GM12878 (cell line): ENCODE measurements at regions not wholly inside any gene's neighbourhood (a gene's known extent, or its start where the extent isn't known, plus 50 kb on each side); places are given as distances from the start of the nearest gene placed in this dataset.

Source experiments
- ATAC-seq: fragments of 200-7000 bp; cut with Tn5 transposase; 3 replicates; pipeline ENCODE4 v1.9.1; 2020; ENCODE audit warnings: mild to moderate bottlenecking, moderate library complexity
- BruUV-seq: library from RNA; stranded (reverse); fragments of 400-500 nt; replicated peaks from 2 replicates; lab custom pipeline; 2021; lab: Mats Ljungman, UMichigan
- CTCF ChIA-PET: fragments of 300-600 bp; sonication (Branson Sonifier 250); formaldehyde crosslinking; extraction: SDS; loops from one replicate; lab custom pipeline; 2021; ENCODE audit warnings: inconsistent platforms; lab: Yijun Ruan, JAX
- POLR2A ChIA-PET: fragments of 350-600 bp; formaldehyde crosslinking; extraction: SDS; loops from one replicate; lab custom pipeline; 2021; ENCODE audit warnings: inconsistent platforms; lab: Charles Lee
- RAD21 ChIA-PET: fragments of 300-600 bp; sonication (Branson Sonifier 250); formaldehyde crosslinking; loops from one replicate; lab custom pipeline; 2023; ENCODE audit warnings: antibody characterized with exemption; ENCODE audit not compliant: unreplicated experiment; lab: Charles Lee
- SMC1A ChIA-PET: fragments of 300-600 bp; sonication (Branson Sonifier 250); formaldehyde crosslinking; loops from one replicate; lab custom pipeline; 2023; ENCODE audit not compliant: unreplicated experiment, uncharacterized antibody; lab: Charles Lee
- DNase-seq: peaks from one replicate; pipeline ENCODE4 v3.0.0-alpha.2; 2011; ENCODE audit warnings: low read depth, low spot score
- FAIRE-seq: peaks from 3 replicates; lab custom pipeline; 2011; peaks lifted over from hg19 to GRCh38; lab: Jason Lieb, UNC
- H2AFZ ChIP-seq: 2 replicates; pipeline ENCODE4 v1.6.0; 2011; ENCODE audit warnings: low read depth, low read length, control low read depth; ENCODE audit not compliant: control insufficient read depth
- H3K27ac ChIP-seq: 2 replicates; pipeline ENCODE4 v1.5.1; 2011; ENCODE audit warnings: control low read depth; ENCODE audit not compliant: control insufficient read depth, insufficient read depth
- H3K27me3 ChIP-seq, 2 experiments: replicated peaks in 1 of 2; 2 replicates each; pipeline versions ENCODE4 v1.6.0 to v1.6.1; 2011; ENCODE audit warnings: low read length in 1 of 2; ENCODE audit not compliant: control insufficient read depth in 2 of 2, insufficient read depth in 2 of 2
- H3K36me3 ChIP-seq, 2 experiments: 2 replicates each; pipeline ENCODE4 v1.5.1; 2011; ENCODE audit warnings: low read length in 1 of 2; ENCODE audit not compliant: control insufficient read depth in 2 of 2, insufficient read depth in 2 of 2
- H3K4me1 ChIP-seq: 2 replicates; pipeline ENCODE4 v1.6.1; 2011; ENCODE audit warnings: mild to moderate bottlenecking, low read length, moderate library complexity, mixed read lengths; ENCODE audit not compliant: control insufficient read depth, insufficient read depth
- H3K4me2 ChIP-seq: 2 replicates; pipeline ENCODE4 v1.6.0; 2011; ENCODE audit warnings: control low read depth; ENCODE audit not compliant: control insufficient read depth, insufficient read depth
- H3K4me3 ChIP-seq: fragments of 200-600 bp; sonication (generic); 2 replicates; pipeline ENCODE4 v1.5.1; 2016
- H3K79me2 ChIP-seq: 2 replicates; pipeline ENCODE4 v1.6.0; 2011; ENCODE audit warnings: low read length; ENCODE audit not compliant: control insufficient read depth, insufficient read depth
- H3K9ac ChIP-seq: 2 replicates; pipeline ENCODE4 v1.8.0; 2011; ENCODE audit warnings: low read length, control low read depth, mixed read lengths; ENCODE audit not compliant: control insufficient read depth, insufficient read depth
- H3K9me3 ChIP-seq: replicated peaks from 3 replicates; pipeline ENCODE4 v1.5.1; 2011; ENCODE audit warnings: mild to moderate bottlenecking, low read length; ENCODE audit not compliant: control insufficient read depth, insufficient read depth
- H4K20me1 ChIP-seq: 2 replicates; pipeline ENCODE4 v1.6.0; 2011; ENCODE audit not compliant: control insufficient read depth, insufficient read depth
- CBX5 ChIP-seq: sonication (generic); IDR thresholded peaks from 2 replicates; pipeline ENCODE4 v1.6.1; 2016; ENCODE audit warnings: low read depth, moderate library complexity, mild to moderate bottlenecking, inconsistent platforms
- CREB1 ChIP-seq: IDR thresholded peaks from 2 replicates; pipeline ENCODE4 v1.6.1; 2012; ENCODE audit warnings: low read depth, mild to moderate bottlenecking, inconsistent platforms
- EGR1 ChIP-seq, 2 experiments: IDR thresholded peaks; 1 replicate in 1 of 2; 2 replicates in 1 of 2; pipeline ENCODE4 v1.6.1; 2011 to 2012; ENCODE audit warnings: low read depth in 2 of 2, low read length in 2 of 2, borderline replicate concordance in 1 of 2, mild to moderate bottlenecking in 1 of 2, moderate library complexity in 1 of 2
- MEF2B ChIP-seq: fragments of 450-650 bp; IDR thresholded peaks from 2 replicates; pipeline ENCODE4 v1.6.1; 2018; ENCODE audit warnings: mild to moderate bottlenecking, moderate library complexity; ENCODE audit not compliant: partially characterized antibody, poor library complexity, severe bottlenecking
- RAD51 ChIP-seq: fragments of 450-650 bp; IDR thresholded peaks from 2 replicates; pipeline ENCODE4 v1.6.1; 2016; ENCODE audit warnings: moderate library complexity, mild to moderate bottlenecking, inconsistent platforms
- RUNX3 ChIP-seq: IDR thresholded peaks from 2 replicates; pipeline ENCODE4 v1.6.1; 2012; ENCODE audit warnings: low read length, inconsistent platforms
- SIN3A ChIP-seq: IDR thresholded peaks from 2 replicates; pipeline ENCODE4 v1.6.1; 2012; ENCODE audit warnings: low read depth, low read length, improper control_type of control experiment
- SP1 ChIP-seq: IDR thresholded peaks from one replicate; pipeline ENCODE4 v1.6.1; 2011; ENCODE audit warnings: low read depth, low read length
- WGBS: methylation state at CpG from one replicate; pipeline ENCODE4 v1.1.6; 2016; ENCODE audit warnings: low lambda C conversion rate; ENCODE audit not compliant: insufficient replicate concordance, insufficient coverage; ENCODE audit errors: missing lambda C conversion rate; 5-methylcytosine and 5-hydroxymethylcytosine counted together
- in situ Hi-C: fragments of 300-500 bp; cut with MboI; formaldehyde crosslinking; loops from 9 replicates; pipeline ENCODE4 v1.14.3; 2018; ENCODE audit warnings: mixed read lengths
- intact Hi-C: fragments of 100-400 bp; cut with micrococcal nuclease; formaldehyde crosslinking; loops from one replicate; pipeline ENCODE4 v1.14.2; 2022; ENCODE audit not compliant: unreplicated experiment
- TF ChIP-seq, protein P1 (sequence below): fragments of 450-650 bp; formaldehyde crosslinking; IDR thresholded peaks from 2 replicates; pipeline ENCODE4 v1.5.0; 2022; ENCODE audit warnings: mild to moderate bottlenecking, missing genetic modification characterization
- TF ChIP-seq, protein P2 (sequence below): IDR thresholded peaks from 2 replicates; pipeline ENCODE4 v1.6.1; 2011; ENCODE audit warnings: mild to moderate bottlenecking, low read depth, low read length, moderate library complexity; ENCODE audit not compliant: insufficient replicate concordance
- TF ChIP-seq, protein P3 (sequence below): IDR thresholded peaks from 2 replicates; pipeline ENCODE4 v1.6.1; 2011; ENCODE audit warnings: borderline replicate concordance, low read depth, mild to moderate bottlenecking, moderate library complexity, mixed read lengths, low read length; ENCODE audit not compliant: insufficient read depth; ENCODE audit errors: extremely low read length

DNA sequence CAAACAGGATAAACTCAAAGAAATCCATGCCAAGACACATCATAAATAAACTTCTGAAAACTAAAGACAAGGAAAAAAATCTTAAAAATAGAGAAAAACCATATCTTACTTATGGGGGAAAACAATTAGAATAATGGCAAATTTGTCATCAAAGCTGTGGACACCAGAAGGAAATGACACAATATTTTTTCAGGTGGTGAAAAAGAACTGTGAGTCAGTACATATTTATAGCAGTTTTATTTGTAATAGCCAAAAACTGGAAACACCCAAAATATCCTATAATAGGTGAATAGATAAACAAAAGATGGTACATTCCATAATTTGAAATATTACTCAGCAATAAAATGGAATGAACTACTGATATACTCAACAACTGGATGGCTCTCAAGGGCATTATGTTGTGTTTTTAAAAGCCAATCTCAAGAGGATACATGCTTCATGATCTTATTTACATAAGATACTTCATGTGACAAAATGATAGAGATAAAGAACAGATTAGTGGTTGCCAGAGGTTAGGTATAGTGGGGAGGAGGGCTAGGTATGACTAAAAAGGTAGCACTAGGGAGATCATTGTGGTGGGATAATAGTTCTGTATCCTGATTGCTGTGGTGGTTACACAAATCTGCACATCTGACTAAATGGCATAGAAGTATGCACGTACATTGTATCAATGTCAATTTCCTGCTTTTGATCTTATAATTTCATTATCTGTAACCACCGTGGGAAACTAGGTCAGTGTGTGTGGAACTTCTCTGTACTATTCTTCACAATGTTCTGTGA is 191.9 kb downstream of the PPP1R2C start:
- no peak overlapping the region for H3K4me3 ChIP-seq
- no peak for TF ChIP-seq CREB1
- TF ChIP-seq RUNX3: peak; percentile 56
- peak; percentile 13 for TF ChIP-seq MEF2B
- ChIA-PET CTCF (no interaction called here), SMC1A (no interaction called here), POLR2A (no interaction called here), RAD21 (no interaction called here)
- H3K27ac ChIP-seq: no peak overlapping the region
- FAIRE-seq (no peak), ATAC-seq (peak; percentile 60), DNase-seq (no peak)
- no peaks in the 10 kb centered on the region for H3K4me1 ChIP-seq
- H2AFZ ChIP-seq: no peak overlapping the region
- intact Hi-C loops: no loop called here
- no TSS peak for BruUV-seq
- H3K9ac ChIP-seq: no peak overlapping the region
- H3K9me3 ChIP-seq: no peaks in the 10 kb centered on the region
- H3K36me3 ChIP-seq: no peaks in the 10 kb centered on the region
- H4K20me1 ChIP-seq: no peaks in the 10 kb centered on the region
- in situ Hi-C loops: no loop called here
- H3K27me3 ChIP-seq: no peaks in the 10 kb centered on the region
- H3K79me2 ChIP-seq: no peaks in the 10 kb centered on the region
- WGBS: 3% methylated on average over 2 of the region's 2 CpGs
- no peak overlapping the region for H3K4me2 ChIP-seq

DNA sequence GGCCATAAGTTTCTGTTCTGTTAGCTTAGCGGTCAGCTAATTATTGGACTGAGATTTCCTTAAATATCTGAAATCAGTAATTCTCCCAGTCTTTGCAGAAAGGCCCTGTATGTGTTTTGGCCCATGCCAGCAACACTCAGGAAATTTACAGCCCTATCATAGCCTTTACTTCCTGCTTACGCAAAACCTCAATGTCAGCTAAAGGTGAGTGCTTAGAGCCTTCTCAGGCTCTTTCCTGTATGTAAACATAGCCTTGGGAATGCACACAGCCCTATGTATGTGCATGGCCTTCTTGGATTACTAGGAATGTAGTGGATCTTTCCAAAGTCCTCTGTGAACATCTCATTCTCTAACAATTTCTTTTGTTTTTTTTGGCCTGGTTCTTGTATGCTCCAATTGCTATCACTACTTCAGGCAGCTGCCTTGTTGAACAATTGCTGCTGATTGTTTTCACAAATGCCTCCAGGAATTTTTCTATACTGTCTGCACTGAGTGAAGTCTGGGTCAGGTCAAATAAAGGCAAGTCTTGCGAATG is 200.0 kb downstream of the PPP1R2C start:
- no peaks in the 10 kb centered on the region for H4K20me1 ChIP-seq
- H3K27me3 ChIP-seq: no peaks in the 10 kb centered on the region
- no peak overlapping the region for H3K9ac ChIP-seq
- H3K4me2 ChIP-seq: no peak overlapping the region
- H3K27ac ChIP-seq: no peak overlapping the region
- FAIRE-seq: no peak
- ChIA-PET SMC1A (interaction anchor here (1.5 kb wide), 1 partner anchor 38 kb away, joined by 3 read pairs; no protein-coding TSS in a partner anchor), CTCF (no interaction called here), POLR2A (no interaction called here), RAD21 (no interaction called here)
- in situ Hi-C loops: no loop called here
- no peaks in the 10 kb centered on the region for H3K4me1 ChIP-seq
- H3K4me3 ChIP-seq: no peak overlapping the region
- H2AFZ ChIP-seq: no peak overlapping the region
- no peaks in the 10 kb centered on the region for H3K36me3 ChIP-seq
- no peak for ATAC-seq
- no peak for DNase-seq
- 57% methylated on average over 3 of the region's 3 CpGs for WGBS
- BruUV-seq: no TSS peak
- intact Hi-C loops: no loop called here
- no peaks in the 10 kb centered on the region for H3K9me3 ChIP-seq
- H3K79me2 ChIP-seq: no peaks in the 10 kb centered on the region
- TF ChIP-seq SIN3A: no peak
- TF ChIP-seq, protein P1, sequence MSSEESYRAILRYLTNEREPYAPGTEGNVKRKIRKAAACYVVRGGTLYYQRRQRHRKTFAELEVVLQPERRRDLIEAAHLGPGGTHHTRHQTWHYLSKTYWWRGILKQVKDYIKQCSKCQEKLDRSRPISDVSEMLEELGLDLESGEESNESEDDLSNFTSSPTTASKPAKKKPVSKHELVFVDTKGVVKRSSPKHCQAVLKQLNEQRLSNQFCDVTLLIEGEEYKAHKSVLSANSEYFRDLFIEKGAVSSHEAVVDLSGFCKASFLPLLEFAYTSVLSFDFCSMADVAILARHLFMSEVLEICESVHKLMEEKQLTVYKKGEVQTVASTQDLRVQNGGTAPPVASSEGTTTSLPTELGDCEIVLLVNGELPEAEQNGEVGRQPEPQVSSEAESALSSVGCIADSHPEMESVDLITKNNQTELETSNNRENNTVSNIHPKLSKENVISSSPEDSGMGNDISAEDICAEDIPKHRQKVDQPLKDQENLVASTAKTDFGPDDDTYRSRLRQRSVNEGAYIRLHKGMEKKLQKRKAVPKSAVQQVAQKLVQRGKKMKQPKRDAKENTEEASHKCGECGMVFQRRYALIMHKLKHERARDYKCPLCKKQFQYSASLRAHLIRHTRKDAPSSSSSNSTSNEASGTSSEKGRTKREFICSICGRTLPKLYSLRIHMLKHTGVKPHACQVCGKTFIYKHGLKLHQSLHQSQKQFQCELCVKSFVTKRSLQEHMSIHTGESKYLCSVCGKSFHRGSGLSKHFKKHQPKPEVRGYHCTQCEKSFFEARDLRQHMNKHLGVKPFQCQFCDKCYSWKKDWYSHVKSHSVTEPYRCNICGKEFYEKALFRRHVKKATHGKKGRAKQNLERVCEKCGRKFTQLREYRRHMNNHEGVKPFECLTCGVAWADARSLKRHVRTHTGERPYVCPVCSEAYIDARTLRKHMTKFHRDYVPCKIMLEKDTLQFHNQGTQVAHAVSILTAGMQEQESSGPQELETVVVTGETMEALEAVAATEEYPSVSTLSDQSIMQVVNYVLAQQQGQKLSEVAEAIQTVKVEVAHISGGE: no peak
- TF ChIP-seq, protein P2, sequence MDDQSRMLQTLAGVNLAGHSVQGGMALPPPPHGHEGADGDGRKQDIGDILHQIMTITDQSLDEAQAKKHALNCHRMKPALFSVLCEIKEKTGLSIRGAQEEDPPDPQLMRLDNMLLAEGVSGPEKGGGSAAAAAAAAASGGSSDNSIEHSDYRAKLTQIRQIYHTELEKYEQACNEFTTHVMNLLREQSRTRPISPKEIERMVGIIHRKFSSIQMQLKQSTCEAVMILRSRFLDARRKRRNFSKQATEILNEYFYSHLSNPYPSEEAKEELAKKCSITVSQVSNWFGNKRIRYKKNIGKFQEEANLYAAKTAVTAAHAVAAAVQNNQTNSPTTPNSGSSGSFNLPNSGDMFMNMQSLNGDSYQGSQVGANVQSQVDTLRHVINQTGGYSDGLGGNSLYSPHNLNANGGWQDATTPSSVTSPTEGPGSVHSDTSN: no peak
- no peak for TF ChIP-seq EGR1 (IDR thresholded peaks at IDR 0.05; ENCODE audit: borderline replicate concordance in 1 of 2, low read depth in 2 of 2, low read length in 2 of 2)
- TF ChIP-seq, protein P3, sequence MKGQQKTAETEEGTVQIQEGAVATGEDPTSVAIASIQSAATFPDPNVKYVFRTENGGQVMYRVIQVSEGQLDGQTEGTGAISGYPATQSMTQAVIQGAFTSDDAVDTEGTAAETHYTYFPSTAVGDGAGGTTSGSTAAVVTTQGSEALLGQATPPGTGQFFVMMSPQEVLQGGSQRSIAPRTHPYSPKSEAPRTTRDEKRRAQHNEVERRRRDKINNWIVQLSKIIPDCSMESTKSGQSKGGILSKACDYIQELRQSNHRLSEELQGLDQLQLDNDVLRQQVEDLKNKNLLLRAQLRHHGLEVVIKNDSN: no peak
- no peak for TF ChIP-seq RAD51
- TF ChIP-seq SP1: no peak
- TF ChIP-seq CBX5: no peak
